ENCODE measurements at regions not wholly inside any gene's neighbourhood (a gene's known extent, or its start where the extent isn't known, plus 50 kb on each side); places are given as distances from the start of the nearest gene placed in this dataset.

- H3K4me1 ChIP-seq (ENCODE audit: control insufficient read depth in 1 of 2, insufficient read depth in 2 of 2, low read length in 2 of 2), result no peaks in the 10 kb centered on the region
- H3K4me2 ChIP-seq (ENCODE audit: low read length), result no peak overlapping the region
- no peaks in the 10 kb centered on the region for H3K79me2 ChIP-seq (ENCODE audit: insufficient read depth, low read length)
- H4K20me1 ChIP-seq (ENCODE audit: insufficient read depth), result no peaks in the 10 kb centered on the region
- ChIA-PET RAD21 (ENCODE audit: low non-redundant PET in 1 of 2, low total read pairs in 2 of 2, uncharacterized antibody in 2 of 2, unreplicated experiment in 2 of 2) (no interaction called here), POLR2A (no interaction called here), CTCF (interaction anchor here (0.7 to 2.5 kb wide), 6 partner anchors 11 to 106 kb away, joined by 3 to 11 read pairs (median 4); no protein-coding TSS in a partner anchor)
- no peak overlapping the region for H3K27ac ChIP-seq (ENCODE audit: low read depth, low read length)
- no peak overlapping the region for H2AFZ ChIP-seq (ENCODE audit: low read depth, low read length, poor library complexity, severe bottlenecking)
- no TSS peak for BruUV-seq (replicated peaks)
- intact Hi-C loops (cut with micrococcal nuclease), result loop anchor here (1.0 kb wide), 1 partner anchor 107 kb away; no protein-coding TSS in a partner anchor
- H3K27me3 ChIP-seq (ENCODE audit: insufficient read depth, low read length), result no peaks in the 10 kb centered on the region
- H3K9me2 ChIP-seq (ENCODE audit: insufficient read depth), result no peaks in the 10 kb centered on the region
- no peak overlapping the region for H3K9ac ChIP-seq (ENCODE audit: low read length)
- H3K36me3 ChIP-seq (ENCODE audit: control insufficient read depth in 1 of 2, insufficient read depth in 2 of 2, low read length in 2 of 2), result no peaks in the 10 kb centered on the region
- ATAC-seq (no peak), DNase-seq (ENCODE audit: low read depth, low spot score) (no peak)
- H3K4me3 ChIP-seq (replicated peaks in 1 of 2; ENCODE audit: low read depth in 1 of 2, low read length in 2 of 2), result no peak overlapping the region
- H3K9me3 ChIP-seq (ENCODE audit: control insufficient read depth in 1 of 2, insufficient read depth in 1 of 2, low read depth in 1 of 2, low read length in 2 of 2), result no peaks in the 10 kb centered on the region
- TF ChIP-seq SIN3A (IDR thresholded peaks at IDR 0.05; ENCODE audit: low read depth) (no peak), EGR1 (IDR thresholded peaks at IDR 0.05; ENCODE audit: low read depth) (no peak), ZFX (IDR thresholded peaks at IDR 0.05) (no peak), EZH2 (IDR thresholded peaks at IDR 0.05) (no peak), REST (IDR thresholded peaks at IDR 0.05; ENCODE audit: low read depth) (no peak), ELF1 (IDR thresholded peaks at IDR 0.05; ENCODE audit: borderline replicate concordance, low read depth) (no peak), CTCF (IDR thresholded peaks at IDR 0.05 in 2 of 3, conservative IDR thresholded peaks at IDR 0.05 in 1 of 3; ENCODE audit: borderline replicate concordance in 1 of 3, insufficient read depth in 1 of 3, low read depth in 2 of 3, low read length in 2 of 3) (no peak), MAX (IDR thresholded peaks at IDR 0.05) (no peak)
Measured at GRCh38 chr2:222796413-222797103, 64.3 kb upstream of the ACSL3 start.
